ENCODE measurements at regions not wholly inside any gene's neighbourhood (a gene's known extent, or its start where the extent isn't known, plus 50 kb on each side); places are given as distances from the start of the nearest gene placed in this dataset.

- TF ChIP-seq CTCF (IDR thresholded peaks at IDR 0.05; ENCODE audit: unreplicated experiment) = no peak
- Mint-ChIP-seq H3K36me3 (no peaks in the 10 kb centered on the region), H3K9me3 (no peaks in the 10 kb centered on the region), H3K4me3 (no peak overlapping the region), H3K27ac (no peak overlapping the region), H3K27me3 (ENCODE audit: low read depth) (no peaks in the 10 kb centered on the region), H3K4me1 (peaks cover 2% of the 10 kb centered on the region)
- no peak for DNase-seq (ENCODE audit: low spot score in 2 of 2, unreplicated experiment in 2 of 2)
Observed at GRCh38 chr4:62913065-62913464, 1496.2 kb downstream of the TECRL start.

GRCh38 chr4:62912531-62912930, 1496.7 kb downstream of the TECRL start:
- Mint-ChIP-seq H3K9me3 (no peaks in the 10 kb centered on the region), H3K27ac (no peak overlapping the region), H3K4me3 (no peak overlapping the region), H3K4me1 (peaks cover 2% of the 10 kb centered on the region), H3K27me3 (ENCODE audit: low read depth) (no peaks in the 10 kb centered on the region), H3K36me3 (no peaks in the 10 kb centered on the region)
- DNase-seq (ENCODE audit: low spot score in 2 of 2, unreplicated experiment in 2 of 2) = no peak
- no peak for TF ChIP-seq CTCF (IDR thresholded peaks at IDR 0.05; ENCODE audit: unreplicated experiment)

GRCh38 chr4:62909238-62909637, 1500.0 kb downstream of the TECRL start:
- TF ChIP-seq CTCF (IDR thresholded peaks at IDR 0.05; ENCODE audit: unreplicated experiment) = no peak

GRCh38 chr4:62901101-62901500, 1508.1 kb downstream of the TECRL start:
- H3K27ac Mint-ChIP-seq = no peak overlapping the region
- H3K4me3 Mint-ChIP-seq = no peak overlapping the region
- no peaks in the 10 kb centered on the region for H3K36me3 Mint-ChIP-seq
- TF ChIP-seq CTCF (IDR thresholded peaks at IDR 0.05; ENCODE audit: unreplicated experiment) = no peak
- peaks cover 5% of the 10 kb centered on the region for H3K9me3 Mint-ChIP-seq
- H3K4me1 Mint-ChIP-seq = no peaks in the 10 kb centered on the region
- peaks cover 4% of the 10 kb centered on the region for H3K27me3 Mint-ChIP-seq (ENCODE audit: low read depth)
- DNase-seq (ENCODE audit: low spot score in 2 of 2, unreplicated experiment in 2 of 2) = no peak

More at GRCh38 chr4:62909238-62909637, 1500.0 kb downstream of the TECRL start:
- H3K27ac Mint-ChIP-seq = no peak overlapping the region
- H3K4me1 Mint-ChIP-seq = no peaks in the 10 kb centered on the region
- no peak overlapping the region for H3K4me3 Mint-ChIP-seq
- peaks cover 4% of the 10 kb centered on the region for H3K27me3 Mint-ChIP-seq (ENCODE audit: low read depth)
- no peaks in the 10 kb centered on the region for H3K9me3 Mint-ChIP-seq
- no peak for DNase-seq (ENCODE audit: low spot score in 2 of 2, unreplicated experiment in 2 of 2)
- H3K36me3 Mint-ChIP-seq = no peaks in the 10 kb centered on the region

GRCh38 chr4:62899646-62900364, 1509.4 kb downstream of the TECRL start:
- H3K9me3 Mint-ChIP-seq = peaks cover 5% of the 10 kb centered on the region
- no peak overlapping the region for H3K27ac Mint-ChIP-seq
- no peaks in the 10 kb centered on the region for H3K4me1 Mint-ChIP-seq
- H3K27me3 Mint-ChIP-seq (ENCODE audit: low read depth) = peaks cover 2% of the 10 kb centered on the region
- no peak for DNase-seq (ENCODE audit: low spot score in 2 of 2, unreplicated experiment in 2 of 2)
- H3K4me3 Mint-ChIP-seq = no peak overlapping the region
- H3K36me3 Mint-ChIP-seq = no peaks in the 10 kb centered on the region
- TF ChIP-seq CTCF (IDR thresholded peaks at IDR 0.05; ENCODE audit: unreplicated experiment) = no peak

Measured in mesothelial cell of epicardium (in vitro differentiated cells).